HepG2 (cell line): ENCODE measurements at regions not wholly inside any gene's neighbourhood (a gene's known extent, or its start where the extent isn't known, plus 50 kb on each side); places are given as distances from the start of the nearest gene placed in this dataset.

Source experiments
- ATAC-seq: fragments of 200-7000 bp; cut with Tn5 transposase; 3 replicates; pipeline ENCODE4 v1.9.1; 2020; ENCODE audit warnings: mild to moderate bottlenecking, moderate library complexity
- BruUV-seq: library from RNA; stranded (reverse); fragments of 400-500 nt; replicated peaks from 2 replicates; lab custom pipeline; 2021; lab: Mats Ljungman, UMichigan
- CTCF ChIA-PET: fragments of 300-600 bp; formaldehyde crosslinking; extraction: SDS; loops from one replicate; lab custom pipeline; 2021; ENCODE audit warnings: low total read pairs, inconsistent platforms, low intra/inter-chr PET ratio; lab: Yijun Ruan, JAX
- POLR2A ChIA-PET: fragments of 350-600 bp; sonication (Branson Sonifier 250); formaldehyde crosslinking; loops from one replicate; lab custom pipeline; 2020; ENCODE audit warnings: antibody characterized with exemption, inconsistent platforms; lab: Yijun Ruan, JAX
- DNase-seq: peaks from one replicate; pipeline ENCODE4 v3.0.0-alpha.2; 2015; ENCODE audit warnings: low spot score
- FAIRE-seq: peaks from 3 replicates; lab custom pipeline; 2011; peaks lifted over from hg19 to GRCh38; lab: Jason Lieb, UNC
- H2AFZ ChIP-seq: one replicate; pipeline ENCODE4 v1.6.1; 2011; ENCODE audit warnings: low read length, inconsistent platforms
- H3K27ac ChIP-seq: fragments of 300-600 bp; 3 replicates; pipeline ENCODE4 v1.8.0; 2011; ENCODE audit warnings: mixed run types, mild to moderate bottlenecking, mixed read lengths, low read length, inconsistent platforms; ENCODE audit not compliant: insufficient read depth; ENCODE audit errors: extremely low read length
- H3K27me3 ChIP-seq, 2 experiments: fragments of 200-600 bp in 1 of 2; 2 replicates in 1 of 2; 3 replicates in 1 of 2; pipeline versions ENCODE4 v1.6.0 to v1.8.0; 2011; ENCODE audit warnings: low read length in 2 of 2, mild to moderate bottlenecking in 2 of 2, moderate library complexity in 2 of 2, inconsistent platforms in 1 of 2; ENCODE audit not compliant: insufficient read depth in 2 of 2, control insufficient read depth in 1 of 2
- H3K36me3 ChIP-seq, 2 experiments: fragments of 200-600 bp in 1 of 2; replicated peaks in 1 of 2; 2 replicates in 1 of 2; 3 replicates in 1 of 2; pipeline versions ENCODE4 v1.5.1 to v1.8.0; 2011; ENCODE audit warnings: low read length in 2 of 2, inconsistent platforms in 1 of 2; ENCODE audit not compliant: insufficient read depth in 2 of 2, control insufficient read depth in 1 of 2
- H3K4me1 ChIP-seq: 2 replicates; pipeline ENCODE4 v1.5.1; 2012; ENCODE audit warnings: low read length, inconsistent platforms; ENCODE audit not compliant: insufficient read depth
- H3K4me2 ChIP-seq: 2 replicates; pipeline ENCODE4 v1.6.0; 2011; ENCODE audit warnings: low read depth, low read length, inconsistent platforms
- H3K4me3 ChIP-seq, 3 experiments: fragments of 200-600 bp in 1 of 3; sonication (generic), shearing (Covaris generic) in 1 of 3; replicated peaks in 1 of 3; 2 replicates each; pipeline ENCODE4 v1.5.1; 2011 to 2016; ENCODE audit warnings: low read length in 3 of 3, inconsistent platforms in 2 of 3, low read depth in 2 of 3, mild to moderate bottlenecking in 2 of 3, control low read depth in 1 of 3, mixed read lengths in 1 of 3; ENCODE audit not compliant: insufficient read depth in 1 of 3
- H3K79me2 ChIP-seq: one replicate; pipeline ENCODE4 v1.6.1; 2011; ENCODE audit warnings: low read length, inconsistent platforms; ENCODE audit not compliant: insufficient read depth
- H3K9ac ChIP-seq: 2 replicates; pipeline ENCODE4 v1.6.0; 2011; ENCODE audit warnings: mild to moderate bottlenecking, low read depth, low read length, inconsistent platforms; ENCODE audit not compliant: insufficient read depth
- H3K9me3 ChIP-seq: 2 replicates; pipeline ENCODE4 v1.5.1; 2012; ENCODE audit warnings: mild to moderate bottlenecking, low read length
- H4K20me1 ChIP-seq: 2 replicates; pipeline ENCODE4 v1.6.0; 2011; ENCODE audit warnings: inconsistent platforms, mild to moderate bottlenecking, low read length, moderate library complexity; ENCODE audit not compliant: insufficient read depth
- HES4 ChIP-seq: sonication (generic); formaldehyde crosslinking; IDR thresholded peaks from 2 replicates; pipeline ENCODE4 v1.9.0; 2021; ENCODE audit warnings: mild to moderate bottlenecking, missing genetic modification reagents, borderline replicate concordance
- HHEX ChIP-seq: IDR thresholded peaks from 2 replicates; pipeline ENCODE4 v1.6.1; 2016; ENCODE audit warnings: control low read depth
- MAFK ChIP-seq, 2 experiments: IDR thresholded peaks in 1 of 2; conservative IDR thresholded peaks in 1 of 2; 2 replicates each; pipeline ENCODE4 v1.6.1; 2011; ENCODE audit warnings: improper control_type of control experiment in 2 of 2, low read length in 2 of 2
- RORA ChIP-seq: sonication (generic); formaldehyde crosslinking; IDR thresholded peaks from 2 replicates; pipeline ENCODE4 v1.5.0; 2020; ENCODE audit warnings: mild to moderate bottlenecking, missing genetic modification reagents, moderate library complexity
- ZNF143 ChIP-seq: sonication (generic); formaldehyde crosslinking; IDR thresholded peaks from 2 replicates; pipeline ENCODE4 v1.4.0; 2020; ENCODE audit warnings: missing genetic modification reagents
- ZNF207 ChIP-seq: fragments of 450-650 bp; IDR thresholded peaks from 2 replicates; pipeline ENCODE4 v1.6.1; 2016; ENCODE audit warnings: antibody characterized with exemption, borderline replicate concordance
- ZNF629 ChIP-seq: sonication (generic); formaldehyde crosslinking; conservative IDR thresholded peaks from 2 replicates; pipeline ENCODE4 v1.5.0; 2020; ENCODE audit warnings: missing genetic modification reagents
- ZNF879 ChIP-seq: sonication (generic); formaldehyde crosslinking; IDR thresholded peaks from 2 replicates; pipeline ENCODE4 v1.8.1; 2023; ENCODE audit warnings: missing genetic modification reagents
- WGBS: methylation state at CpG from one replicate; pipeline ENCODE4 v1.1.6; 2017; ENCODE audit warnings: low lambda C conversion rate; 5-methylcytosine and 5-hydroxymethylcytosine counted together
- in situ Hi-C: cut with HindIII; loops from 2 replicates; pipeline ENCODE4 v1.10.0; 2017; ENCODE audit warnings: low pct_unique_long_range_greater_than_20kb; ENCODE audit not compliant: extremely low pct_ligation_motif_present
- intact Hi-C: fragments of 100-400 bp; cut with micrococcal nuclease; formaldehyde crosslinking; loops from one replicate; pipeline ENCODE4 v1.10.0; 2022; ENCODE audit not compliant: unreplicated experiment
- TF ChIP-seq, protein P1 (sequence below): sonication (generic); formaldehyde crosslinking; IDR thresholded peaks from 2 replicates; pipeline ENCODE4 v1.5.0; 2020; ENCODE audit warnings: mild to moderate bottlenecking, missing genetic modification reagents
- TF ChIP-seq, protein P2 (sequence below): sonication (generic); formaldehyde crosslinking; IDR thresholded peaks from 2 replicates; pipeline ENCODE4 v1.8.1; 2023; ENCODE audit warnings: mild to moderate bottlenecking, missing genetic modification reagents
- TF ChIP-seq, protein P3 (sequence below): IDR thresholded peaks from 2 replicates; pipeline ENCODE4 v1.6.1; 2016
- TF ChIP-seq, protein P4 (sequence below): sonication (generic); formaldehyde crosslinking; IDR thresholded peaks from 2 replicates; pipeline ENCODE4 v1.4.0; 2020; ENCODE audit warnings: missing genetic modification reagents, borderline replicate concordance

DNA sequence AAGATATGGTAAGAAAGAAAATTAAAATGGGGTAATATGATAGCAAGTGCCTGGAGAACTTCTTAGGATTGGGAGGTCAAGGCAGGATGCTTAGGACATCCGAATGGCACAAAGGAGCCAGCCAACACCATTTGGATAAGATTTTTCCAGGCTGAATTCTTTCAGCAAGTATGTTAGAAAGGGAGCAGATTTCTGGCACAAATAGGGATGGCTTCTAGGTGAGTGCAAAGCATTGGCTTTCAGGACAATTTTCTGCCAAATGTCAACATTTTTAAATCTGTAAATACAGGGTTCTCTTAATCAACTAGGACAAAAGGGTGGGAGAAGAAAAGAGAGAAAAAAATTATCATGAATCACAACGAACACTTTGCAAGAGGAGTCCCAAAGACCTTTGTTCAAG is 409.1 kb downstream of the GPAM start:
- H2AFZ ChIP-seq = no peak overlapping the region
- H3K27ac ChIP-seq = no peak overlapping the region
- no peak for DNase-seq
- ChIA-PET CTCF (no interaction called here), POLR2A (no interaction called here)
- H3K9me3 ChIP-seq = no peaks in the 10 kb centered on the region
- H3K4me1 ChIP-seq = no peaks in the 10 kb centered on the region
- no peak overlapping the region for H3K4me2 ChIP-seq
- ATAC-seq = no peak
- no peaks in the 10 kb centered on the region for H4K20me1 ChIP-seq
- H3K9ac ChIP-seq = no peak overlapping the region
- H3K27me3 ChIP-seq = no peaks in the 10 kb centered on the region
- H3K79me2 ChIP-seq = no peaks in the 10 kb centered on the region
- no peaks in the 10 kb centered on the region for H3K36me3 ChIP-seq
- whole genome bisulfite sequencing = 0% methylated on average over 2 of the region's 2 CpGs
- TF ChIP-seq, protein P1, sequence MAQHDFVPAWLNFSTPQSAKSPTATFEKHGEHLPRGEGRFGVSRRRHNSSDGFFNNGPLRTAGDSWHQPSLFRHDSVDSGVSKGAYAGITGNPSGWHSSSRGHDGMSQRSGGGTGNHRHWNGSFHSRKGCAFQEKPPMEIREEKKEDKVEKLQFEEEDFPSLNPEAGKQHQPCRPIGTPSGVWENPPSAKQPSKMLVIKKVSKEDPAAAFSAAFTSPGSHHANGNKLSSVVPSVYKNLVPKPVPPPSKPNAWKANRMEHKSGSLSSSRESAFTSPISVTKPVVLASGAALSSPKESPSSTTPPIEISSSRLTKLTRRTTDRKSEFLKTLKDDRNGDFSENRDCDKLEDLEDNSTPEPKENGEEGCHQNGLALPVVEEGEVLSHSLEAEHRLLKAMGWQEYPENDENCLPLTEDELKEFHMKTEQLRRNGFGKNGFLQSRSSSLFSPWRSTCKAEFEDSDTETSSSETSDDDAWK (CRISPR knock-in tag) = no peak
- TF ChIP-seq, all 625 proteins: peak for 0
- in situ Hi-C loops = no loop called here
- FAIRE-seq = no peak
- no peak overlapping the region for H3K4me3 ChIP-seq
- intact Hi-C loops = no loop called here
- no TSS peak for BruUV-seq

DNA sequence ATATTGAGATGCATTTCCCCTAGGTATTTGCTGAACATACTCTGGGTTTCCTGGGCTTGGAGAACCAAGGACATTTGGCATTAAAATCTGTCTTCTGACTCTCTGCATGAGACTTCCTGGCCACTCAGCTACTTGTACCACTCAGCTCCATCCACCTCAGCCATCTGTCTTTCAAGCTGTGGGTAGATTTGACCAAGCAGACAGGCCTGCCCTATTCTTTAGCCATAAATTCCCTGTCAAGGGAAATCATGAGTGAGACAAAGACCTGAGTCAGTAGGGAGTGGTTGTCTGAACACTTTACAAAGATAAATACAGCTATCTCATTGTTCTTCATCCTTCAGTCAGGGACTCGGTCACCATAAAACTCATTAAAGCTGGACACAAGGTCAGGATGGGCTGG is 399.1 kb downstream of the GPAM start:
- Histone ChIP-seq H3K36me3 (no peaks in the 10 kb centered on the region), H2AFZ (no peak overlapping the region), H3K4me3 (no peak overlapping the region), H3K4me2 (no peak overlapping the region), H3K27me3 (no peaks in the 10 kb centered on the region), H3K27ac (no peak overlapping the region), H3K9ac (no peak overlapping the region), H3K9me3 (no peaks in the 10 kb centered on the region), H4K20me1 (no peaks in the 10 kb centered on the region), H3K79me2 (no peaks in the 10 kb centered on the region), H3K4me1 (no peaks in the 10 kb centered on the region)
- ChIA-PET CTCF (no interaction called here), POLR2A (no interaction called here)
- in situ Hi-C loops (no loop called here), intact Hi-C loops (no loop called here)
- DNase-seq (no peak), FAIRE-seq (no peak), ATAC-seq (no peak)
- no TSS peak for BruUV-seq
- 13% methylated on average over 1 of the region's 1 CpG for WGBS
- TF ChIP-seq, protein P2, sequence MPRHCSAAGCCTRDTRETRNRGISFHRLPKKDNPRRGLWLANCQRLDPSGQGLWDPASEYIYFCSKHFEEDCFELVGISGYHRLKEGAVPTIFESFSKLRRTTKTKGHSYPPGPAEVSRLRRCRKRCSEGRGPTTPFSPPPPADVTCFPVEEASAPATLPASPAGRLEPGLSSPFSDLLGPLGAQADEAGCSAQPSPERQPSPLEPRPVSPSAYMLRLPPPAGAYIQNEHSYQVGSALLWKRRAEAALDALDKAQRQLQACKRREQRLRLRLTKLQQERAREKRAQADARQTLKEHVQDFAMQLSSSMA (CRISPR knock-in tag) = no peak
- no peak for TF ChIP-seq MAFK (conservative IDR thresholded peaks at IDR 0.05 in 1 of 2, IDR thresholded peaks at IDR 0.05 in 1 of 2; ENCODE audit: low read length in 2 of 2)
- no peak for TF ChIP-seq ZNF207
- TF ChIP-seq, protein P3, sequence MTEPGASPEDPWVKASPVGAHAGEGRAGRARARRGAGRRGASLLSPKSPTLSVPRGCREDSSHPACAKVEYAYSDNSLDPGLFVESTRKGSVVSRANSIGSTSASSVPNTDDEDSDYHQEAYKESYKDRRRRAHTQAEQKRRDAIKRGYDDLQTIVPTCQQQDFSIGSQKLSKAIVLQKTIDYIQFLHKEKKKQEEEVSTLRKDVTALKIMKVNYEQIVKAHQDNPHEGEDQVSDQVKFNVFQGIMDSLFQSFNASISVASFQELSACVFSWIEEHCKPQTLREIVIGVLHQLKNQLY (CRISPR knock-in tag) = no peak
- no peak for TF ChIP-seq RORA (CRISPR knock-in tag)
- no peak for TF ChIP-seq ZNF879 (CRISPR knock-in tag)
- TF ChIP-seq HES4 (CRISPR knock-in tag) = no peak
- TF ChIP-seq ZNF143 (CRISPR knock-in tag) = no peak
- TF ChIP-seq, protein P4, sequence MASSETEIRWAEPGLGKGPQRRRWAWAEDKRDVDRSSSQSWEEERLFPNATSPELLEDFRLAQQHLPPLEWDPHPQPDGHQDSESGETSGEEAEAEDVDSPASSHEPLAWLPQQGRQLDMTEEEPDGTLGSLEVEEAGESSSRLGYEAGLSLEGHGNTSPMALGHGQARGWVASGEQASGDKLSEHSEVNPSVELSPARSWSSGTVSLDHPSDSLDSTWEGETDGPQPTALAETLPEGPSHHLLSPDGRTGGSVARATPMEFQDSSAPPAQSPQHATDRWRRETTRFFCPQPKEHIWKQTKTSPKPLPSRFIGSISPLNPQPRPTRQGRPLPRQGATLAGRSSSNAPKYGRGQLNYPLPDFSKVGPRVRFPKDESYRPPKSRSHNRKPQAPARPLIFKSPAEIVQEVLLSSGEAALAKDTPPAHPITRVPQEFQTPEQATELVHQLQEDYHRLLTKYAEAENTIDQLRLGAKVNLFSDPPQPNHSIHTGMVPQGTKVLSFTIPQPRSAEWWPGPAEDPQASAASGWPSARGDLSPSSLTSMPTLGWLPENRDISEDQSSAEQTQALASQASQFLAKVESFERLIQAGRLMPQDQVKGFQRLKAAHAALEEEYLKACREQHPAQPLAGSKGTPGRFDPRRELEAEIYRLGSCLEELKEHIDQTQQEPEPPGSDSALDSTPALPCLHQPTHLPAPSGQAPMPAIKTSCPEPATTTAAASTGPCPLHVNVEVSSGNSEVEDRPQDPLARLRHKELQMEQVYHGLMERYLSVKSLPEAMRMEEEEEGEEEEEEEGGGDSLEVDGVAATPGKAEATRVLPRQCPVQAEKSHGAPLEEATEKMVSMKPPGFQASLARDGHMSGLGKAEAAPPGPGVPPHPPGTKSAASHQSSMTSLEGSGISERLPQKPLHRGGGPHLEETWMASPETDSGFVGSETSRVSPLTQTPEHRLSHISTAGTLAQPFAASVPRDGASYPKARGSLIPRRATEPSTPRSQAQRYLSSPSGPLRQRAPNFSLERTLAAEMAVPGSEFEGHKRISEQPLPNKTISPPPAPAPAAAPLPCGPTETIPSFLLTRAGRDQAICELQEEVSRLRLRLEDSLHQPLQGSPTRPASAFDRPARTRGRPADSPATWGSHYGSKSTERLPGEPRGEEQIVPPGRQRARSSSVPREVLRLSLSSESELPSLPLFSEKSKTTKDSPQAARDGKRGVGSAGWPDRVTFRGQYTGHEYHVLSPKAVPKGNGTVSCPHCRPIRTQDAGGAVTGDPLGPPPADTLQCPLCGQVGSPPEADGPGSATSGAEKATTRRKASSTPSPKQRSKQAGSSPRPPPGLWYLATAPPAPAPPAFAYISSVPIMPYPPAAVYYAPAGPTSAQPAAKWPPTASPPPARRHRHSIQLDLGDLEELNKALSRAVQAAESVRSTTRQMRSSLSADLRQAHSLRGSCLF (CRISPR knock-in tag) = no peak
- TF ChIP-seq ZNF629 (CRISPR knock-in tag) = no peak
- no peak for TF ChIP-seq HHEX (CRISPR knock-in tag)
